SK-N-SH (cell line): ENCODE measurements at regions not wholly inside any gene's neighbourhood (a gene's known extent, or its start where the extent isn't known, plus 50 kb on each side); places are given as distances from the start of the nearest gene placed in this dataset.

ENCODE experiments used
- CHD2 ChIP-seq: fragments of 150-350 bp; IDR thresholded peaks from 2 replicates; pipeline ENCODE4 v1.6.1; 2018; ENCODE audit warnings: low read length; ENCODE audit not compliant: partially characterized antibody
- CTCF ChIP-seq: fragments of 200-600 bp; sonication (generic); IDR thresholded peaks from 2 replicates; pipeline ENCODE4 v1.6.1; 2017; ENCODE audit warnings: antibody characterized with exemption, mild to moderate bottlenecking, moderate library complexity
- POLR2AphosphoS5 ChIP-seq: IDR thresholded peaks from 2 replicates; pipeline ENCODE4 v1.6.1; 2012; ENCODE audit warnings: low read depth, low read length
- REST ChIP-seq: IDR thresholded peaks from 2 replicates; pipeline ENCODE4 v1.6.1; 2012; ENCODE audit warnings: mild to moderate bottlenecking, low read depth, low read length, moderate library complexity
- RFX5 ChIP-seq: IDR thresholded peaks from 2 replicates; pipeline ENCODE4 v1.6.1; 2012; ENCODE audit warnings: mild to moderate bottlenecking, improper control_type of control experiment, low read length

- TF ChIP-seq CTCF (no peak), POLR2AphosphoS5 (no peak), REST (no peak), RFX5 (no peak), CHD2 (no peak)
Observed at GRCh38 chr5:174433098-174433497, 291.3 kb upstream of the MSX2 start.
